Vagina (tissue), 2 donors: ENCODE measurements at regions not wholly inside any gene's neighbourhood (a gene's known extent, or its start where the extent isn't known, plus 50 kb on each side); places are given as distances from the start of the nearest gene placed in this dataset.

Experiments
- DNase-seq, 2 donors: peaks; one replicate each; pipeline ENCODE4 v3.0.0-alpha.2; 2017; ENCODE audit errors: extremely low spot score in 2 of 2
- H3K27ac ChIP-seq: fragments of 200-600 bp; sonication (generic); one replicate; pipeline ENCODE4 v1.5.1; 2019
- H3K27me3 ChIP-seq: fragments of 200-600 bp; sonication (generic); one replicate; pipeline ENCODE4 v1.5.1; 2019
- H3K36me3 ChIP-seq, 2 donors: fragments of 200-600 bp; sonication (generic); one replicate each; pipeline ENCODE4 v1.5.1; 2017 to 2019
- H3K4me1 ChIP-seq: fragments of 200-600 bp; sonication (generic); one replicate; pipeline ENCODE4 v1.5.1; 2019
- H3K4me3 ChIP-seq, 2 donors: fragments of 200-600 bp; sonication (generic); 1 replicate in 1 of 2; 2 replicates in 1 of 2; pipeline ENCODE4 v1.5.1; 2016 to 2019
- H3K9me3 ChIP-seq: fragments of 200-600 bp; sonication (generic); one replicate; pipeline ENCODE4 v1.5.1; 2019
- CTCF ChIP-seq, 3 experiments: fragments of 450-650 bp in 2 of 3; fragments of 200-600 bp in 1 of 3; sonication (generic) in 1 of 3; IDR thresholded peaks; one replicate each; pipeline ENCODE4 v1.5.1; 2017 to 2019; ENCODE audit warnings: antibody characterized with exemption in 3 of 3, mild to moderate bottlenecking in 2 of 3, moderate library complexity in 2 of 3
- POLR2A ChIP-seq, 2 donors: fragments of 450-650 bp; IDR thresholded peaks; one replicate each; pipeline ENCODE4 v1.6.1; 2017; ENCODE audit warnings: antibody characterized with exemption in 2 of 2, mild to moderate bottlenecking in 2 of 2, moderate library complexity in 2 of 2
- POLR2AphosphoS5 ChIP-seq, 2 donors: sonication (generic); formaldehyde crosslinking; IDR thresholded peaks; one replicate each; pipeline ENCODE4 v1.9.0; 2017; ENCODE audit warnings: antibody characterized with exemption in 2 of 2, mild to moderate bottlenecking in 2 of 2, low read depth in 1 of 2; ENCODE audit not compliant: insufficient read depth in 1 of 2
- intact Hi-C: fragments of 100-400 bp; cut with DNase I; formaldehyde crosslinking; loops from one replicate; pipeline ENCODE4 v1.15.1; 2023

GRCh38 chr18:44258576-44258975, 422.1 kb upstream of the SETBP1 start:
- Histone ChIP-seq H3K27ac (no peak overlapping the region), H3K36me3 (no peaks in the 10 kb centered on the region), H3K4me1 (no peaks in the 10 kb centered on the region), H3K4me3 (no peak overlapping the region), H3K27me3 (no peaks in the 10 kb centered on the region), H3K9me3 (no peaks in the 10 kb centered on the region)
- DNase-seq = no peak
- intact Hi-C loops = no loop called here
- TF ChIP-seq POLR2A (IDR thresholded peaks at IDR 0.05) = no peak
- TF ChIP-seq CTCF (IDR thresholded peaks at IDR 0.05) = no peak
- no peak for TF ChIP-seq POLR2AphosphoS5 (IDR thresholded peaks at IDR 0.05; ENCODE audit: insufficient read depth in 1 of 2, low read depth in 1 of 2)

DNA sequence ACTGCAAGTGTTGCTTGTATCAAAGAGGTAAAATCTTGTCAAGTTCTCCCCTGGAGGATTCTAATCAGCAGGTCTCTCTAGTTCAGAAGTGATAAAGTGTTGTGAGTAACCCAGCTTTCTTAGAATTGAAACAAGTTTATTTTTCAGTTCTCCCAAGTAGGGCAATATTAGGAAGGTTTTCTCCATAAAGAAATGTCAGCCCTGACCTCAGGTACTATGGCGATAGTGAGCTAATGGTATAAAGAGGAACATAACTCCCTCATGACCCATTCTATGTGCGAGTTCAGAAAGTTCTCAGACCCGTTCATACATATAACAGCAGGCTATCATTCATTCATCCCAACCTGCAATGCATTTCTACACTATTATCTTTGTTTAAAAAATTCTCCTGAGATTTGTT, 421.1 kb upstream of the SETBP1 start:
- DNase-seq = no peak
- intact Hi-C loops = no loop called here
- Histone ChIP-seq H3K4me3 (no peak overlapping the region), H3K36me3 (no peaks in the 10 kb centered on the region), H3K27ac (no peak overlapping the region), H3K27me3 (no peaks in the 10 kb centered on the region), H3K4me1 (no peaks in the 10 kb centered on the region), H3K9me3 (no peaks in the 10 kb centered on the region)
- no peak for TF ChIP-seq CTCF (IDR thresholded peaks at IDR 0.05)

DNA sequence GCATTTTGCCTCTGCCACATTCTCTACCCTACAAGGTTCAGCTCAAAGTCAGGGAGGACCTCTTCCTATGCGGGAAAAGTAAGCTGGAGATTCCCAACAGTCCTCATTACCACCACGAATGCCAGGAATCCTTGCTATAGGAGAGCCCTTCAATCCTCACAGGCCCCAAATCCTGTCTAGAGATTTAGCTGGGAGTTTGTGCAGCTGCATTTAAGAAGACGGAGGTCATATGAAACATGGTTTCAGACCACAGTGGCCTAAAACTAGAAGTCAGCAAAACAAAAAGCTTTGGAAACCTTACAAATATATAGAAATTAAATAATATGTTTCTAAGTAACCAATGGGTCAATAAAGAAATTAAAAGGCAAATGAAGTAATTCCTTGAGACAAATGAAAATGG, 415.3 kb upstream of the SETBP1 start:
- intact Hi-C loops = no loop called here

DNA sequence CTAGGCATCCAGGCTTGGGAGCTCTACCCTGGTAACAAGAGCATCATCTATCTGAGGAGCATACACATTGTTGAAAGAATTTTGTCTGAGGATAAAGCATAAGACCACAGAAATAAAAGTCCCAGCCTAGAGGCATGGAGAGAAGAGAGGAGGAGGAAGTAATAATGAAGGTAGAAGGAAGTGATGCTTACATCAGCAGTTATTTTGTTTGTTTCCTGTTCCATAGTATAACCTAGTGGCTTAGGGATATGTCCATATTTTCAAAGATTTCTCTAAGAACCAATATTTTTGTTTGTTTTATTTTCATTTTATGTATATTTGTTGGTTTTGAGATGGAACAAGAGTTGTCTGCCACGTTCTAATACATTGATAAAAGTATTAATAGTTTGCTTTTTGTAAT, 407.4 kb upstream of the SETBP1 start:
- intact Hi-C loops = no loop called here
- H3K4me1 ChIP-seq = no peaks in the 10 kb centered on the region
- no peak for TF ChIP-seq POLR2AphosphoS5 (IDR thresholded peaks at IDR 0.05; ENCODE audit: insufficient read depth in 1 of 2, low read depth in 1 of 2)
- no peak for TF ChIP-seq POLR2A (IDR thresholded peaks at IDR 0.05)
- no peak for TF ChIP-seq CTCF (IDR thresholded peaks at IDR 0.05)
- no peaks in the 10 kb centered on the region for H3K36me3 ChIP-seq
- no peak for DNase-seq
- H3K4me3 ChIP-seq = no peak overlapping the region
- no peaks in the 10 kb centered on the region for H3K27me3 ChIP-seq
- H3K9me3 ChIP-seq = no peaks in the 10 kb centered on the region
- H3K27ac ChIP-seq = no peak overlapping the region

More for the DNA sequence above, 415.3 kb upstream of the SETBP1 start:
- H3K9me3 ChIP-seq = no peaks in the 10 kb centered on the region
- H3K4me1 ChIP-seq = no peaks in the 10 kb centered on the region
- no peak overlapping the region for H3K27ac ChIP-seq
- H3K27me3 ChIP-seq = no peaks in the 10 kb centered on the region
- TF ChIP-seq CTCF (IDR thresholded peaks at IDR 0.05) = no peak
- no peak for TF ChIP-seq POLR2AphosphoS5 (IDR thresholded peaks at IDR 0.05; ENCODE audit: insufficient read depth in 1 of 2, low read depth in 1 of 2)
- no peak for TF ChIP-seq POLR2A (IDR thresholded peaks at IDR 0.05)
- DNase-seq = no peak
- H3K4me3 ChIP-seq = no peak overlapping the region
- H3K36me3 ChIP-seq = no peaks in the 10 kb centered on the region

- Histone ChIP-seq H3K36me3 (no peaks in the 10 kb centered on the region), H3K9me3 (no peaks in the 10 kb centered on the region), H3K27ac (no peak overlapping the region), H3K27me3 (no peaks in the 10 kb centered on the region), H3K4me1 (no peaks in the 10 kb centered on the region), H3K4me3 (no peak overlapping the region)
- no peak for TF ChIP-seq CTCF (IDR thresholded peaks at IDR 0.05)
- TF ChIP-seq POLR2A (IDR thresholded peaks at IDR 0.05) = no peak
- no peak for TF ChIP-seq POLR2AphosphoS5 (IDR thresholded peaks at IDR 0.05; ENCODE audit: insufficient read depth in 1 of 2, low read depth in 1 of 2)
- intact Hi-C loops = no loop called here
- no peak for DNase-seq
These were observed 400.2 kb upstream of the SETBP1 start for GRCh38 chr18:44280479-44280878.
